GM19238 (cell line): ENCODE measurements at regions not wholly inside any gene's neighbourhood (a gene's known extent, or its start where the extent isn't known, plus 50 kb on each side); places are given as distances from the start of the nearest gene placed in this dataset.

Experiments used
- DNase-seq: peaks from one replicate; pipeline ENCODE4 v3.0.0; 2011; ENCODE audit warnings: low spot score; ENCODE audit not compliant: insufficient read length

DNA sequence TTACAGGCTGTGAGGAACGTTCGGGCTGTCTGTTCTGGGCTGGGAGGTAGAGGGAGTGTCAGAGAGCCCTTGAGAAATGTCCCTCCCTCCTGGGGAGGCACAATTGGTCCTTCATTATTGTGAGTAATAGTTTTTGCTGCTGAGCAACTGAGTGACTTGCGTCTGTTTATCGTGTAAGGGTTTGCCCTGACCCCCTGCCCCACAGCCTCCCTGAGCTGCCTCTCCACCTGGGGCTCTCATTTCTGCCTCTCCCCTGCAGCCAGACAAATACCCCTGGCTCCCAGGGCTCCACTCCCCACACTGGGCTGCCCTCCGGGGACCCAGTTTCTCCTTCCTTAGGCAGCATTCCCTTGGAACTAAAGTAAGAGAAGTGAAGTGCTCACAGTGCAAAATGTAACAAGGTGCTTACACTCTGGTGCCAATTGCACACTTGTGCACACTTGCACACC, 174.9 kb upstream of the MVB12B start:
- DNase-seq: no peak

GRCh38 chr9:126152622-126153362, 173.8 kb upstream of the MVB12B start:
- no peak for DNase-seq

DNA sequence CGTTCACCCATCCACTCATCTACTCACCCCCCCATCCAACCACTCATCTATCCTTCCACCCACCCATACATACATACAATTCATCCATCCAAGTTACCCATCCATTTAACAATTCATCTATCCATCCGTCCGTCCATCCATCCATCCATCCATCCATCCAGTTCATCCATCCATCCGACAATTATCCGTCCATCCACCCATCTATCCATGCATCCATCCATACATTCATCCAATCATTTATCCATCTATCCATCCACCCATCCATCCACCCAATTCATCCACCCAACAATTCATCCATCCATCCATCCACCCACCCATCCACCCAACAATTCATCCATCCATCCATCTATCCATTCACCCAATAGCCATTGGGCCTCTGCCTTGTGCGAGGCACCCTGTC, 173.2 kb upstream of the MVB12B start:
- DNase-seq: no peak

GRCh38 chr9:126154182-126154827, 172.3 kb upstream of the MVB12B start:
- DNase-seq: no peak

- DNase-seq: no peak
Observed at GRCh38 chr9:126154869-126155268, 171.8 kb upstream of the MVB12B start.

- DNase-seq: no peak
Observed at GRCh38 chr9:126155756-126156664, 170.6 kb upstream of the MVB12B start.

GRCh38 chr9:126156898-126157297, 169.7 kb upstream of the MVB12B start:
- no peak for DNase-seq

DNA sequence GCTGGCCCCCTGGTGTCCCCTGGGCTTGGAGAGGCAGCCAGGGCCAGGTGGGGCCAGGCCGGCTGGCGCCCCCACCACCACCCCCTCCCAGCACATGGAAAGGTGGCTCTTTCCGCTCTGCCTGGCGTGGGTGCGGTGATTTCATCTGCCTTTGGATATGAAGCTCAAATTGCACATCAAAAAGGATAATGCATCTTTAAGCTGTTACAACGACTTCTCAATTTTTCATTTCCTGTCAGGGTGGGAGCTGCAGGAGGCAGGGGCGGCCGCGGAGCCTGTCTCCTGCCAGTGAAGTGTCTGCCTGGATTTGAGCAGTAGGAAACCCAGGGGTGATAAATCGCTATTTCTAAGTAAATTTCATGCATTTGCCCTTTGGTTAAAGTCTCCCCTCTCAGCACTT, 169.2 kb upstream of the MVB12B start:
- no peak for DNase-seq

DNA sequence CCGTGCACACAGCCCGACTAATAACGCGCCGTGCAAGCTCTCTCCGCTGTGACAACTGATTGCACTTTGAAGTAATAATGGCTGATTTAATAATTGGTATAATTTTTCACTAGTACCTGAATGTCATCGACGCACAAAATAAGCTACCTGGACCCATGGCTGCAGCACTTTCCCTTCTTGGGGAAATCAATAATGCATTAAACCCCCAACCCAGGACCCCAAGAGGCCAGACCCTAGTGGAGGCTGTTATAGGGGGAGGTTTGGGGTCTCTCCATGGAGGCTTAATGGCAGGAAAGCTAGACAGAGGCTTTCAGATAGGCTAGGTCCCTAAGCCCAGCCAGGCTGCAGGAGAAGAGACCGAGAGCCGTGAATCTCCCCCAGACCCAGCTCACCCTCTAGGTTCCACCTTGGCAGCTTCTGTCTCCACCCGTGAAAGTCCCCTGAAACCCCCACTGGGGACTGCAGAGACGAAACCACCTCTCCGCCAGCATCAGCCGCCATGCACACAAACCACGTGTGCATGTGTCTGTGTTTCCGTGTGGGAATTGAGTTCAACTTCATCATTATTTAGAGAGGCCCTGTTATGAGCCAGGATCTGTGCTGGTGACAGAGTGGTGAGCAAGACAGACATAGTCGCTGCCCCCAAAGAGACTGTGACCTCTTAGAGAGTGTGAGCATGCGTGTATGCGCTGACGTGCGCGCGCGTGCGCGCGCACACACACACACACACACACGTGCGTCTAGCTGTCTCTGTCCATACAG, 168.6 kb upstream of the MVB12B start:
- no peak for DNase-seq

GRCh38 chr9:126158588-126159429, 167.8 kb upstream of the MVB12B start:
- no peak for DNase-seq

GRCh38 chr9:126159430-126160060, 167.1 kb upstream of the MVB12B start:
- DNase-seq: no peak

DNA sequence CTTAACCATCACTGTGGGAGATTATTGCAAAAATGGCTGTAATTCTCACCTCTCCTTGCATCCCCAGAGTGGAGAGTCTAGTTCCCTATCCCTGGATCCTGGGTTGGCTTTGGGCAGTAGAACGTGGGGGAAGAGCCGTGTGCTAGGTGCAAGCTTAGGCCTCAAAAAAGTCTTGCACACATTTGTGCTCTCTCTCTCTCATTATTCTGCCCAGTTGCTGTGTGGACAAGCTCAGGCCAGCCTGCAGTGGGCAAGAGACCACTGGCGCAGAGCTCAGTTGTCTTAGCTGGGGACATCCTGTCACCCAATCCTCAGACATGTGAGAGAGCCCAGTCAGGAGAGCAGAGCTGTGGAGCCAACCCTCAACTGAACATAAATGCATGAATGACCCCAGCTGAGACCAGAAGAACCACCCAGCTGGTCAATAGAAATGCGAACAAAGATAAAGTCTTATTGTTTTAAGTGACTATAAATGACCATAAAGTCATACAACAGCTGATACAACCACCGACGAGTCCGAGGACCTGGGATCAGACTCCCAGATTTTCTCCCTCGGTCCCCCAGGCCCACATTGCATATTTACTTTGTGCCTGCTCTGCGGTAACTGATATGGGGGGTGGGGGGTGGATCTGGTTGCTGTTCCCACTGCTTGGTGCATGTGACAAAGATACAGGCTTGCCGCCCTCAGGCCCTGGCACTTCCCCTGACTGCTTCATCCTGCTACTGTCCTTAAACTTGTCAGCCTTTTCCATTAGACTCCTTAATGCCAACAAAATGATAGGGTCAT, 166.4 kb upstream of the MVB12B start:
- DNase-seq: no peak

- DNase-seq: no peak
Observed at GRCh38 chr9:126160854-126161329, 165.7 kb upstream of the MVB12B start.

GRCh38 chr9:126162611-126163381, 163.8 kb upstream of the MVB12B start:
- DNase-seq: no peak

- DNase-seq: no peak
Observed at GRCh38 chr9:126164796-126165525, 161.7 kb upstream of the MVB12B start.

GRCh38 chr9:126165755-126166154, 160.9 kb upstream of the MVB12B start:
- DNase-seq: no peak

- DNase-seq: no peak
Observed at GRCh38 chr9:126166291-126166690, 160.3 kb upstream of the MVB12B start.
